ENCODE measurements at regions not wholly inside any gene's neighbourhood (a gene's known extent, or its start where the extent isn't known, plus 50 kb on each side); places are given as distances from the start of the nearest gene placed in this dataset.

DNA sequence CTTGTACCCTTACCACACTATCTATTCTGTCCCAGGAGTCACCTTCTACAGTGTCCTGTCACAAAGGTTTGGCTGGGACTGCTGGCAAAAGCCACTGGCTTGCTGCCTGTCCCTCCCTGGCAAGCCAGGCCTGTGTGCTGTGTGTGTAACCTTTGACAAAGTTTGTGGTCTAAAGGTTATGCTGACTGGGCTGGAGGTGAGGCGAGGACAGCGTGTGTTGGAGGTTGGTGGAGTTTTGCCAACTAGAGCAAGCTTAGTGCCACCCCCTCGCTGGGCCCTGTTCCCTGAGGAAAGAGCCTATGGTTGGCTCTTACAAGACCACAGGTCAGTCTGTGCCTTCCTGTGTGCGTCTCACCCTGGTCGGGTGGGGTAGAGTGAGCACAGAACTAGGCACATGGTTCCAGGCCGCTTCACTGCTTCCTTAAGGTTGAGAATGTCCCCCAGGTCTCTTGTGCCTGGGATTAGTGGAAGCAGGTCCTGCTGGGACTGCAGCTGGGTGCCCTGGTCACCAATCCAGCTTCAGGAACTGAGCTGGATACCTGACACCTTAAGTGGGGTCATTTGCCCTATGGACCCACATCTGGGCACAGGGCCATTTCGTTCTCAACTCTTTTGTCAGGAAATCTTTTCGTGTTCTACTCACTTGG, 152.2 kb downstream of the GADD45G start:
- Histone ChIP-seq H3K27me3 (ENCODE audit: low read length) (no peaks in the 10 kb centered on the region), H3K9ac (ENCODE audit: low read length) (no peak overlapping the region), H3K9me2 (replicated peaks; ENCODE audit: insufficient read depth, low read length) (no peaks in the 10 kb centered on the region), H3K79me2 (ENCODE audit: low read length) (no peaks in the 10 kb centered on the region), H3K4me3 (ENCODE audit: low read length) (no peak overlapping the region), H3K36me3 (ENCODE audit: insufficient read depth, low read length) (no peaks in the 10 kb centered on the region), H2AFZ (ENCODE audit: low read length) (no peak overlapping the region), H3K27ac (ENCODE audit: low read length) (no peak overlapping the region), H4K20me1 (ENCODE audit: insufficient read depth, low read depth, low read length) (no peaks in the 10 kb centered on the region), H3K9me3 (ENCODE audit: low read length) (no peaks in the 10 kb centered on the region), H3K4me1 (ENCODE audit: low read length) (no peaks in the 10 kb centered on the region), H3K4me2 (ENCODE audit: low read depth, low read length, poor library complexity, severe bottlenecking) (no peak overlapping the region)
- no peak for DNase-seq

DNA sequence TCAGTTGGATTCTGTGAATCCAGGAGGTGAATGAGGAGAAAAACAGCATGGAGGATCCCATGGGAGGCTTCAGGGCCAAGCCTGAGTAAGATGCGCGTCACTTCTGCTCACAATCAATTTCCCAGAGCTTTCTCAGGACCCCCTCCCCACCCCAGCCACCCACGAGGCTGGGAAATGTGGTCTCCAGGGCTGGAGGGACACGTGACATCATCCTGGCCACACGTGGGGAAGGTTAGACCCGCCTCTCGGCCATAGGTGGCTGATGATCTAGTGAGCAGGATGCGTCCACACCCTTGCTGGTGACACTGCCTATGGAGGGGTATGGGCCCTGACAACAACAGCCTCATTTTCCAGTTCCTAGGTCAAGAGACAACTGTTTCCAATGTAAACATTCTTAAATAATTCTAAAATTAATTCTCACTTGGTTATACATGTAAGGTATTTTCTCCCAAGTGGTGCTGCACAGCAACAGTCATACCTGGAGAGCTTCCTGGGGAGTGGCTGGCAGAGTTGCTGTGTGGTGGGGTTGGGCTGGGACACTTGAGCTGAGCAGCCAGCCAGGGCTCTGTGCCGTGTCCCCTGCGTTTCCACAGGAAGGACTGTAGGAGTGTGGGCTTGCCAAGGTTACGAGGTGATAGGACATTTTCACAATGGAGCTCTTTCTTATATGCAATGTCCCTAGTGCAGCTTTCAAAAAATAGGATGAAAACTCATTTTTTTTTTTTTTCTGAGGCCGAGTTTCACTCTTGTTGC, 153.1 kb downstream of the GADD45G start:
- Histone ChIP-seq H3K9ac (ENCODE audit: low read length) (no peak overlapping the region), H2AFZ (ENCODE audit: low read length) (no peak overlapping the region), H3K36me3 (ENCODE audit: insufficient read depth, low read length) (no peaks in the 10 kb centered on the region), H4K20me1 (ENCODE audit: insufficient read depth, low read depth, low read length) (no peaks in the 10 kb centered on the region), H3K4me1 (ENCODE audit: low read length) (no peaks in the 10 kb centered on the region), H3K79me2 (ENCODE audit: low read length) (no peaks in the 10 kb centered on the region), H3K27me3 (ENCODE audit: low read length) (no peaks in the 10 kb centered on the region), H3K4me2 (ENCODE audit: low read depth, low read length, poor library complexity, severe bottlenecking) (no peak overlapping the region), H3K27ac (ENCODE audit: low read length) (no peak overlapping the region), H3K9me2 (replicated peaks; ENCODE audit: insufficient read depth, low read length) (no peaks in the 10 kb centered on the region), H3K9me3 (ENCODE audit: low read length) (no peaks in the 10 kb centered on the region), H3K4me3 (ENCODE audit: low read length) (no peak overlapping the region)
- no peak for DNase-seq

DNA sequence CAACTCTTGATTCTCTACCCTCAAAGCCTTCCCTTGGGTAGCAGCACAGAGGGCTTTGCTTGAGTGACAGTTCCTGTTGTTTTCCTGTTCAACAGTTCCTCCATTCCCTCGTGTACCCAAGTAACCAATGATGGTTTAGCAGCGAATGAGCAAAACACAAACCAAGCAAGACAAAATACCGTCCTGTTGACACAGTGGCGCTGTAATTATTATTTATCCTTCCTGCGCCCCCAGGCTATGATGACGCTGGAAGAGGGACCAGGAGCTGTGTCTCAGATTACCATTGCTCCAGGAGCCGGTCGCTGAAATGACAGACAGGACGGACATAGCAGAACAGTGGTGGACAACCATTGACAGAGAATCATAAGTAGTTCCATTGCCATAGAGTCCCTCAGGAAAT, 154.8 kb downstream of the GADD45G start:
- no peaks in the 10 kb centered on the region for H3K9me3 ChIP-seq (ENCODE audit: low read length)
- no peaks in the 10 kb centered on the region for H3K4me1 ChIP-seq (ENCODE audit: low read length)
- H3K36me3 ChIP-seq (ENCODE audit: insufficient read depth, low read length), result no peaks in the 10 kb centered on the region
- no peaks in the 10 kb centered on the region for H3K79me2 ChIP-seq (ENCODE audit: low read length)
- no peak overlapping the region for H3K9ac ChIP-seq (ENCODE audit: low read length)
- no peaks in the 10 kb centered on the region for H4K20me1 ChIP-seq (ENCODE audit: insufficient read depth, low read depth, low read length)
- no peak overlapping the region for H3K27ac ChIP-seq (ENCODE audit: low read length)
- no peaks in the 10 kb centered on the region for H3K9me2 ChIP-seq (replicated peaks; ENCODE audit: insufficient read depth, low read length)
- DNase-seq, result no peak
- no peaks in the 10 kb centered on the region for H3K27me3 ChIP-seq (ENCODE audit: low read length)
- no peak overlapping the region for H3K4me3 ChIP-seq (ENCODE audit: low read length)
- H2AFZ ChIP-seq (ENCODE audit: low read length), result no peak overlapping the region
- H3K4me2 ChIP-seq (ENCODE audit: low read depth, low read length, poor library complexity, severe bottlenecking), result no peak overlapping the region

DNA sequence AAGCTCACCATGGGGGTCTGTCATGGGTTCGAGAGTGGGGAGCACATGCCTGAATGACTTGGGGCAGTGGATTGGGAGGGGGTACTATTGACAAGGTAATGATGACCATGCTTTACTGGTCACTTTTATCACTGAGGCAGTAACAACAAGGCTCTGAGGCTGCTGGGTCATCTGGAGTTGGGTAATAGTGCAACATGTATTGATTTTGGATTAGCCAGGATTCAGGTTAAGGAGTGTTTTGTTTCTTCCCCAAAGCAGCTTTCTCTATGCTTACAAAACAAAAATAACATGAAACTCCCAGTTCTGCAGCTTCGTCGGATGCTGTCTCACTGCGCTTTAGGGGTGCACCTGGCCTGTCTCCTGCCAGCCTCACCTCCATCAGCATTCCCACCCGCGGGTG, 155.3 kb downstream of the GADD45G start:
- no peak overlapping the region for H3K4me3 ChIP-seq (ENCODE audit: low read length)
- H3K27me3 ChIP-seq (ENCODE audit: low read length), result no peaks in the 10 kb centered on the region
- H3K9me3 ChIP-seq (ENCODE audit: low read length), result no peaks in the 10 kb centered on the region
- no peak overlapping the region for H3K27ac ChIP-seq (ENCODE audit: low read length)
- H3K4me2 ChIP-seq (ENCODE audit: low read depth, low read length, poor library complexity, severe bottlenecking), result no peak overlapping the region
- no peaks in the 10 kb centered on the region for H4K20me1 ChIP-seq (ENCODE audit: insufficient read depth, low read depth, low read length)
- no peaks in the 10 kb centered on the region for H3K9me2 ChIP-seq (replicated peaks; ENCODE audit: insufficient read depth, low read length)
- H3K9ac ChIP-seq (ENCODE audit: low read length), result no peak overlapping the region
- no peak overlapping the region for H2AFZ ChIP-seq (ENCODE audit: low read length)
- no peak for DNase-seq
- no peaks in the 10 kb centered on the region for H3K79me2 ChIP-seq (ENCODE audit: low read length)
- H3K36me3 ChIP-seq (ENCODE audit: insufficient read depth, low read length), result no peaks in the 10 kb centered on the region
- no peaks in the 10 kb centered on the region for H3K4me1 ChIP-seq (ENCODE audit: low read length)

DNA sequence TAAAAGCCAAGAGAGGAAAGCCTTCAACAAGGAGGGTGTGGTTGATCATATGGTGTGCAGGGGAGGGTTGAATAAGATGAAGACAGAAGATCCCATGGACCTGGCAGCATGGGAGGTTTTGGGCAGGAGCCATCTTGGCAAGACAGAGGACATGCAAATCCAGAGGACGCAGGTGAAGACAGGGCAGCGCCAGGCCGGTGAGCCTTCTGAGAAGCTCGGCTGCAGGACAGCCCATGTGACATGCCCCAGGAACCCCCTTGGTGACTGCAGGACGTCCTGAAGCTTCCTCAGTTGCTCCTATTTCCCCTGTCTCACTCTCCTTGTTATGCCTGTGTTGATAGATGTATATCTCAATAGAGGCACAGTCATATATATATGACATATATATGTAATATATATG, 159.4 kb downstream of the GADD45G start:
- Histone ChIP-seq H3K27me3 (ENCODE audit: low read length) (no peaks in the 10 kb centered on the region), H2AFZ (ENCODE audit: low read length) (no peak overlapping the region), H3K4me3 (ENCODE audit: low read length) (no peak overlapping the region), H4K20me1 (ENCODE audit: insufficient read depth, low read depth, low read length) (no peaks in the 10 kb centered on the region), H3K4me2 (ENCODE audit: low read depth, low read length, poor library complexity, severe bottlenecking) (no peak overlapping the region), H3K27ac (ENCODE audit: low read length) (no peak overlapping the region), H3K9me2 (replicated peaks; ENCODE audit: insufficient read depth, low read length) (no peaks in the 10 kb centered on the region), H3K36me3 (ENCODE audit: insufficient read depth, low read length) (no peaks in the 10 kb centered on the region), H3K9me3 (ENCODE audit: low read length) (no peaks in the 10 kb centered on the region), H3K4me1 (ENCODE audit: low read length) (no peaks in the 10 kb centered on the region), H3K9ac (ENCODE audit: low read length) (no peak overlapping the region), H3K79me2 (ENCODE audit: low read length) (no peaks in the 10 kb centered on the region)
- DNase-seq, result no peak

DNA sequence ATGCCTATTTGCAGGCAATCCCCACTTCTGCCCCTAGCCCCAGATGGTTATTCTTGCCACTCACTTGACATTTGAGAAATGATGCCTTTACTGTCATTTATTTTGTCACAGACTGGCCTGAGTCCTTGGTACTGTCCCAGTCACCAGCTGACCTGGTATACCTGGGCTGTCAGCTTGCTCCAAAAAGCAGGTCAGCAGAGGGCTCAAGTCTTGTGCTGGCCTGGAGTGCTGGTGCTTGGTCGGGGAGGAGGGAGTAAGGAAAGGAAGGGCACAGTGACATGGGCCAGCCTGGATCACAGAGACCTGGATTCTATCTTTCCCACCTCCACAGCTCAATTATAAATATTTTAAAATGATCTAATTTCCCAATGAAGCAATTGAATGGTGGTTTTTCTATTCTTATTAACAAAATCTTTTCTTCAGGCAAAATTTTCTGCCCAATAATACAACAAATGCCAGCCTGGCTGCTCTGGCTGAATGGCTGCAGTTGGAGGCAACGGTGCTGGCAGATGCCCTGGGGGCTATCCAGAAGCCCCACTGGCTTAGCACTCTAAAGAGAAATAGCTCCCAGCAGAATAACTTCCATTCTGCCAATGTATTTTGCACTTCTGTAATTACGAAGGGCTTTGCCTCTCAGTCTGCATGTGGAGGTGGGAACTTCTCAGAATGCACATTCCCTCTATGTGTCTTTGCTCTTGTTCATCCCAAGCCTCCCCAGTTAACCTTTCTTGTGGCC, 160.6 kb downstream of the GADD45G start:
- no peaks in the 10 kb centered on the region for H3K36me3 ChIP-seq (ENCODE audit: insufficient read depth, low read length)
- H3K79me2 ChIP-seq (ENCODE audit: low read length), result no peaks in the 10 kb centered on the region
- DNase-seq, result no peak
- no peak overlapping the region for H3K4me2 ChIP-seq (ENCODE audit: low read depth, low read length, poor library complexity, severe bottlenecking)
- H3K27me3 ChIP-seq (ENCODE audit: low read length), result no peaks in the 10 kb centered on the region
- H3K9me3 ChIP-seq (ENCODE audit: low read length), result no peaks in the 10 kb centered on the region
- H3K27ac ChIP-seq (ENCODE audit: low read length), result no peak overlapping the region
- no peaks in the 10 kb centered on the region for H4K20me1 ChIP-seq (ENCODE audit: insufficient read depth, low read depth, low read length)
- H3K9ac ChIP-seq (ENCODE audit: low read length), result no peak overlapping the region
- no peaks in the 10 kb centered on the region for H3K9me2 ChIP-seq (replicated peaks; ENCODE audit: insufficient read depth, low read length)
- no peaks in the 10 kb centered on the region for H3K4me1 ChIP-seq (ENCODE audit: low read length)
- no peak overlapping the region for H2AFZ ChIP-seq (ENCODE audit: low read length)
- H3K4me3 ChIP-seq (ENCODE audit: low read length), result no peak overlapping the region

DNA sequence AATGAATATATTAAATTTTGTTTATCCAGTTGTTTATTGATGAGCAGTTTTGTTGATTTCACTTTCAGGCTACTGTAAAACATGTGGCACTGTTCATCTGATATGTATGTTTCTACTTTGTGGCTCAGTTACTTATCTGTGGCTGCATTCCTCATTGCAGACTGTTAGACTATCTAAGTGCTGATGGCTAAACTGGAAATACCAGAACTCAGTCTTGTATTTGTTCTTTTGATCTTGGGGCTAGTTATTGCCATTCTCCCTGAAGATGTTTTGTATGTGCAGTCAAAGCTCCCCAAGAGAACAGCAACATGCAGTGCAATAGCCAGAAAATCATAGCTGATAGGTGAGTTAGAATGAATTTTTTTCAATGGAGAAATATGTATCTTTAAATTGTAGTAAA, 162.2 kb downstream of the GADD45G start:
- Histone ChIP-seq H3K27ac (ENCODE audit: low read length) (no peak overlapping the region), H3K9me3 (ENCODE audit: low read length) (no peaks in the 10 kb centered on the region), H2AFZ (ENCODE audit: low read length) (no peak overlapping the region), H3K36me3 (ENCODE audit: insufficient read depth, low read length) (no peaks in the 10 kb centered on the region), H4K20me1 (ENCODE audit: insufficient read depth, low read depth, low read length) (no peaks in the 10 kb centered on the region), H3K9ac (ENCODE audit: low read length) (no peak overlapping the region), H3K4me3 (ENCODE audit: low read length) (no peak overlapping the region), H3K79me2 (ENCODE audit: low read length) (no peaks in the 10 kb centered on the region), H3K9me2 (replicated peaks; ENCODE audit: insufficient read depth, low read length) (no peaks in the 10 kb centered on the region), H3K27me3 (ENCODE audit: low read length) (no peaks in the 10 kb centered on the region), H3K4me1 (ENCODE audit: low read length) (no peaks in the 10 kb centered on the region), H3K4me2 (ENCODE audit: low read depth, low read length, poor library complexity, severe bottlenecking) (no peak overlapping the region)
- no peak for DNase-seq

DNA sequence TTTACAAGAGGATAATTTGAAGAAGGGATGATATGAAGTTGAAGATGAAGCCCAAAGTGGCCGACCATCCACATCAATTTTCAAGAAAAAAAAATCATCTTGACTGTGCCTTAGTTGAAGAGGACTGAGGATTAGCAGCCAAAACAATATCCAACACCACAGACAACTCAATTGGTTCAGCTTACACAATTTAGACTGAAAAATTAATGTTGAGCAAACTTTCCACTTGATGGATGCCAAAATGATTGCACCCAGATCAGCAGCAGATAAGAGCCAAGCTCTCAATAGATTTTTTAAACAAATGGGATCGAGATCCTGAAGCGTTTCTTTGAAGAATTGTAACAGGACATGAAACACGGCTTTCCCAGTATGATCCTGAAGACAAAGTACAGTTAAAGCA, 163.2 kb downstream of the GADD45G start:
- Histone ChIP-seq H3K4me2 (ENCODE audit: low read depth, low read length, poor library complexity, severe bottlenecking) (no peak overlapping the region), H3K9ac (ENCODE audit: low read length) (no peak overlapping the region), H3K4me1 (ENCODE audit: low read length) (no peaks in the 10 kb centered on the region), H3K9me3 (ENCODE audit: low read length) (no peaks in the 10 kb centered on the region), H3K36me3 (ENCODE audit: insufficient read depth, low read length) (no peaks in the 10 kb centered on the region), H3K9me2 (replicated peaks; ENCODE audit: insufficient read depth, low read length) (no peaks in the 10 kb centered on the region), H4K20me1 (ENCODE audit: insufficient read depth, low read depth, low read length) (no peaks in the 10 kb centered on the region), H2AFZ (ENCODE audit: low read length) (no peak overlapping the region), H3K27ac (ENCODE audit: low read length) (no peak overlapping the region), H3K79me2 (ENCODE audit: low read length) (no peaks in the 10 kb centered on the region), H3K27me3 (ENCODE audit: low read length) (no peaks in the 10 kb centered on the region), H3K4me3 (ENCODE audit: low read length) (no peak overlapping the region)
- no peak for DNase-seq

Data from Karpas-422 (cell line).